A673 (cell line): ENCODE measurements at regions not wholly inside any gene's neighbourhood (a gene's known extent, or its start where the extent isn't known, plus 50 kb on each side); places are given as distances from the start of the nearest gene placed in this dataset.

Experiments
- EZH2 ChIP-seq: fragments of 200-600 bp; sonication (generic); IDR thresholded peaks from 2 replicates; pipeline ENCODE4 v1.6.1; 2017; ENCODE audit warnings: borderline replicate concordance, low read depth, mild to moderate bottlenecking, mixed read lengths, antibody characterized with exemption, low read length; ENCODE audit not compliant: poor library complexity, severe bottlenecking
- TF ChIP-seq, protein P1 (sequence below): fragments of 300-800, 200-600 bp; sonication (generic); conservative IDR thresholded peaks from 2 replicates; pipeline ENCODE4 v1.5.1; 2017; ENCODE audit warnings: low read depth, mild to moderate bottlenecking, antibody characterized with exemption, low read length, moderate library complexity, mixed read lengths

DNA sequence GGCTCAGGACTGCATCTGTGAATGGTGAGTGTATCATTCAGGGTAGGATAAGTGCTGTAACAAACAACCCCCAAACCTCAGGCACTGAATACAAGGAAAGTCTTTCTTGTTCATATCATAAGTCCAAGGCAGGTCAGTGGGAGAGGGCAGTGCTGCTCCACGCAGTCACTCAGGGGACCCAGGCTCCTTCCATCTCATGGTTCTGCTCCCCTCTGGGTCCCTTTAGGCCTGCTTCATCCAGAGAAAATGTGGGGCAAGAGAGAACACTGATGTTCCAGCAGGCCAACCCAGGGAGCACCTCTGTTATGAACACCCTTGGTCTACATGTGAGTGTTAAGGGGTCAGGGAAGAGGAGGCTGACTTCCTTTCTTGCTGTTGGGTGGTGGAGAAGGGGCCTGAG is 187.8 kb downstream of the CHST1 start:
- TF ChIP-seq, protein P1, sequence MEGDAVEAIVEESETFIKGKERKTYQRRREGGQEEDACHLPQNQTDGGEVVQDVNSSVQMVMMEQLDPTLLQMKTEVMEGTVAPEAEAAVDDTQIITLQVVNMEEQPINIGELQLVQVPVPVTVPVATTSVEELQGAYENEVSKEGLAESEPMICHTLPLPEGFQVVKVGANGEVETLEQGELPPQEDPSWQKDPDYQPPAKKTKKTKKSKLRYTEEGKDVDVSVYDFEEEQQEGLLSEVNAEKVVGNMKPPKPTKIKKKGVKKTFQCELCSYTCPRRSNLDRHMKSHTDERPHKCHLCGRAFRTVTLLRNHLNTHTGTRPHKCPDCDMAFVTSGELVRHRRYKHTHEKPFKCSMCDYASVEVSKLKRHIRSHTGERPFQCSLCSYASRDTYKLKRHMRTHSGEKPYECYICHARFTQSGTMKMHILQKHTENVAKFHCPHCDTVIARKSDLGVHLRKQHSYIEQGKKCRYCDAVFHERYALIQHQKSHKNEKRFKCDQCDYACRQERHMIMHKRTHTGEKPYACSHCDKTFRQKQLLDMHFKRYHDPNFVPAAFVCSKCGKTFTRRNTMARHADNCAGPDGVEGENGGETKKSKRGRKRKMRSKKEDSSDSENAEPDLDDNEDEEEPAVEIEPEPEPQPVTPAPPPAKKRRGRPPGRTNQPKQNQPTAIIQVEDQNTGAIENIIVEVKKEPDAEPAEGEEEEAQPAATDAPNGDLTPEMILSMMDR, result no peak
- TF ChIP-seq EZH2, result no peak
